ENCODE measurements at regions not wholly inside any gene's neighbourhood (a gene's known extent, or its start where the extent isn't known, plus 50 kb on each side); places are given as distances from the start of the nearest gene placed in this dataset.
A peak's percentile ranks its signal among the peaks of the same experiment; 100 is the strongest.

DNA sequence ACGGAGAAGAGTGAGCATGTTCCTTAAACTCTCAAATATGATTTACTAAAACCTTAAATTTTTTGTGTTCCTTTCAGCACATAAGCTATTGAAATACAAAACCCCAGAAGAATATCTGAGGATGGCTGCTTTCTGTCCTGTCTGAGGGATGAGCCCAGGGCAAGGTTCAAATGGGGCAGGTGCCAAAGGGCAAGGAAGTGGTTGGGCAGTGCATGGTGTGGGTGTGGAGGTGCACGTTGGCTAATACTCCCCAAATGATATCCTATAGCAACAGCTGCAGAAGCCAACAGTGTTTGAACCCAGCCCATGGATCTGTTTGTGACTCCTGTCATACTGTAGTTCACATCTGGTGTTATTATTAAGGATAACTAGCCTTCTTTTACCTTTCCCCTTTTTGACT is 183.0 kb downstream of the CDCA7 start:
- DNase-seq (ENCODE audit: low read depth) = no peak
- no peak overlapping the region for H3K4me3 ChIP-seq (ENCODE audit: low read depth, low read length)
- TF ChIP-seq, protein P1, sequence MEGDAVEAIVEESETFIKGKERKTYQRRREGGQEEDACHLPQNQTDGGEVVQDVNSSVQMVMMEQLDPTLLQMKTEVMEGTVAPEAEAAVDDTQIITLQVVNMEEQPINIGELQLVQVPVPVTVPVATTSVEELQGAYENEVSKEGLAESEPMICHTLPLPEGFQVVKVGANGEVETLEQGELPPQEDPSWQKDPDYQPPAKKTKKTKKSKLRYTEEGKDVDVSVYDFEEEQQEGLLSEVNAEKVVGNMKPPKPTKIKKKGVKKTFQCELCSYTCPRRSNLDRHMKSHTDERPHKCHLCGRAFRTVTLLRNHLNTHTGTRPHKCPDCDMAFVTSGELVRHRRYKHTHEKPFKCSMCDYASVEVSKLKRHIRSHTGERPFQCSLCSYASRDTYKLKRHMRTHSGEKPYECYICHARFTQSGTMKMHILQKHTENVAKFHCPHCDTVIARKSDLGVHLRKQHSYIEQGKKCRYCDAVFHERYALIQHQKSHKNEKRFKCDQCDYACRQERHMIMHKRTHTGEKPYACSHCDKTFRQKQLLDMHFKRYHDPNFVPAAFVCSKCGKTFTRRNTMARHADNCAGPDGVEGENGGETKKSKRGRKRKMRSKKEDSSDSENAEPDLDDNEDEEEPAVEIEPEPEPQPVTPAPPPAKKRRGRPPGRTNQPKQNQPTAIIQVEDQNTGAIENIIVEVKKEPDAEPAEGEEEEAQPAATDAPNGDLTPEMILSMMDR (IDR thresholded peaks at IDR 0.05; ENCODE audit: insufficient read depth, low read length) = no peak

DNA sequence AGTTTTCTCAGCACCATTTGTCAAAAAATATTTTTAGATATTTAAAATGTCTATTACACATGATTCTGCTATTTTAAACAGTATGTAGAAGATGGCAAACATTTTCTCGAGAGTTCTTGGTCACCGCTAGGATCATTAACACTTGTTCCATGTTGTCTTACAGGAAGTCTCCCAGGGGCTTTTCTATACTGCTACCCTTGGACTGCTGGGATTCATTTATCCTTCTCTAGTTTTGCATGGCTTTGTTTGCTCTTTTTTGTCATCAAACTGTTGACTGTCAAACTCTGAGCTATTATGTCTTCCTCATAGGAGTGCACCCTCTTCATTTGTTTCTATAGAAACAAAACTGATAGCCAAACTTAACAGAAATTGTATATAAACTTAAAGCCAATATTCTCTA is 184.9 kb downstream of the CDCA7 start:
- H3K4me3 ChIP-seq (ENCODE audit: low read depth, low read length) = no peak overlapping the region
- no peak for DNase-seq (ENCODE audit: low read depth)
- TF ChIP-seq, protein P1 (IDR thresholded peaks at IDR 0.05; ENCODE audit: insufficient read depth, low read length) = no peak

DNA sequence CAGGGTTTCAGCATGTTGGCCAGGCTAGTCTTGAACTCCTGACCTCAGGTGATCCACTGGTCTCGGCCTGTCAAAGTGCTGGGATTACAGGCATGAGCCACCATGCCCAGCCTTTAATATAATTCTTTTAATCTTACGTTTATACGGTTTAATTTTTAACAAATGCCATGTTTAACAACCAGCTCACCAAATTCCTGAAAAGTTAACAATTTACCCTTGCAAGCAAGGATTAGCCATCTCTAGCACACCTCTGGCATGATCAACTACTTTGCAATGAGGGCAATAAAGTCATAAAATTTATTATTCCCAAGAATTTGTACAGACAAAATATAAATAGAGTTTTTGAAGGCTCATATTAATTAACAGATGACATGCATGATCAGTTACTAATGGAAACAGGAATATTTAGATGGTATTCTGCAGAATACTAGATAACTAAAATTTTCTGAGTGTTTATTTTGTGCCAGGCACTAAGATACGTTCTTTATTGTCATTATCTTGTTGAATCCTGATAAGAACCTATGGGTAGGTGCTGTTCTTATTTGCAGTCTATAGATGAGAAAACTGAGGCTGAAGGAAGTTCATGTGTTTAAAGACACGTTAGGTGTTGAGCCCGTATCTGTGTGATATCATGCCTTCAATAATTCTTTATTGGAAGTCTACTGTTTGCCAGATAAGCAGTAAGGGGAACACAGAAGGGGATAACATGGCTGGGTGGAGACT is 190.1 kb downstream of the CDCA7 start:
- TF ChIP-seq, protein P1 (IDR thresholded peaks at IDR 0.05; ENCODE audit: insufficient read depth, low read length) = no peak
- H3K4me3 ChIP-seq (ENCODE audit: low read depth, low read length) = no peak overlapping the region

DNA sequence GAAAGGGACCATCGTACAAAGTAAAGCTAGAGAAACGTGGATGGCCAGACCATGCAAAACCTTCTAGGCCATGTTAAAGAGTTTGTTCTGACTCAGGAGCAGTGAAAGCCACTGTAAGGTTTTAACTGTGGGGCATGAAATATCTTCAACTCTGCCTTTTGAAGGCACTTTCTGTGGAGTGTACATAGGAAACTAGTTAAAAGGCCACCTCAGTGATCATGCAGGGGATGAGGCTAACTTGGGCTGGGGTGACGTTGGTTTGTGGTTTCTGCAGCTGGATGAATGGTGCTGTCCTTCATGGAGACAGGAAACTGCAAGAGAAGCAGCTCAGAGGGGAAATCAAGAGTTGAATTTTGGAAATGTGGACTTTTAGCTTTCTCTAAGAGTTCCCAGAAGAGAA is 190.7 kb downstream of the CDCA7 start:
- H3K4me3 ChIP-seq (ENCODE audit: low read depth, low read length) = no peak overlapping the region
- no peak for DNase-seq (ENCODE audit: low read depth)
- TF ChIP-seq, protein P1 (IDR thresholded peaks at IDR 0.05; ENCODE audit: insufficient read depth, low read length) = no peak

More for the DNA sequence above, 190.1 kb downstream of the CDCA7 start:
- no peak for DNase-seq (ENCODE audit: low read depth)

DNA sequence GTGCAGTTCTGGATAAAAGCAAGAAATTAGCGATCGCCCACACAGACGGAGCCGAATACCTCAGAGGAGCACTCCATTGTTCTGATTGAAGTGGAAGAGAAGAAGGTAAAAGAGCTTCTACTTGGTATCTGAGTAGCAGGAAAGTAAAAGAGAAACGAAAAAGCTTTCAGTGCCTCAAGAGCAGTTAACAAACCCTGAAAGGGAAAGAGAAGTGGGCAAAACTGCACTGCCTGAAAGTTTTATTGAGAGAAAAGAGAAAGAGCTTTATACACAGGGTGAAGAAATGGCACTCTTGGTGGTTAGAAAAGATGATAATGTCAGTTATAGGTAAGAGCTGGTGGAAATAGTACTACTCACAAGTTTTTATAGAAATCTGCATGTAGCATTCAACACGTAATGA is 192.8 kb downstream of the CDCA7 start:
- TF ChIP-seq, protein P1 (IDR thresholded peaks at IDR 0.05; ENCODE audit: insufficient read depth, low read length) = no peak
- no peak for DNase-seq (ENCODE audit: low read depth)
- no peak overlapping the region for H3K4me3 ChIP-seq (ENCODE audit: low read depth, low read length)

DNA sequence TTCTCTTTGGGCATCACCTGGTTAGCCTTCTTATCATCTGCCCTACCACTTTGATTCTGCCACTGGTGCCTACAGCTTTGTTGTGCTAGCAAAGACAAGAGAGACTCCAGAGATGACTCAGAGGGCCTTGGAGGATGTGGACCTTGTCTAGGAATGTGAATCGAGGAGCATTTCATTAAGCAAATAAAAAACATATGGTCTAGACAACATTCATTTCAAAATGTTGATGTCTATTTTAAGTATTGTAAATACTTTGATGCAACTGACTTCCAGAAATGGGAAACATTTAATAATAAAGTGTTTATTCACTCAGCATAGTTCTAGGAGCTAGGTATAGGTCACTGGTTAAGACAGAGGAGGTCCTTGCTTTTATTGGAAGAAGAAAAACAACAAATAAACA is 195.5 kb downstream of the CDCA7 start:
- DNase-seq (ENCODE audit: low read depth) = peak; percentile 42
- TF ChIP-seq, protein P1 (IDR thresholded peaks at IDR 0.05; ENCODE audit: insufficient read depth, low read length) = no peak
- no peak overlapping the region for H3K4me3 ChIP-seq (ENCODE audit: low read depth, low read length)

DNA sequence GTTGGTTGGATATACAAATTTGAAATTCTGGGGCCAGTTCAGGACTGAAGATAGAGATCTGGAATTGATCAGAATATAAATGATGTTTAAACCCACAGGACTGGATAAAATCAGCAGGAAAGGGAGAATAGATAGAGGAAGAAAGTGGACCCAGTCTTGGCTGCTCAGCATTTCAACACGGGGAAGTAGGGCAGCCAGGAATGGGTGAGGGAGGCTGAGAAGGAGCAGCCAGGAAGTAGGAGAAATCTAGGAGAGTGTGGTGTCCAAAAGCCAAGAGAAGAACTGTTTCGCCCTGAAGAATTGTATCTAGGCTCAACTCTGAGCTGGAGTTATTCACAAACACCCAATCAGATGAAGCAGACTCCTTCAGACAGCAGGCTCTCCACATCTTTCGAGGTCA is 197.9 kb downstream of the CDCA7 start:
- DNase-seq (ENCODE audit: low read depth) = no peak
- TF ChIP-seq, protein P1 (IDR thresholded peaks at IDR 0.05; ENCODE audit: insufficient read depth, low read length) = no peak
- H3K4me3 ChIP-seq (ENCODE audit: low read depth, low read length) = no peak overlapping the region
